Epidermal melanocyte (primary cell): ENCODE measurements at regions not wholly inside any gene's neighbourhood (a gene's known extent, or its start where the extent isn't known, plus 50 kb on each side); places are given as distances from the start of the nearest gene placed in this dataset.
"Not testable (repeated sequence)": the region's sequence is repeated elsewhere in the genome, so short reads cannot be mapped to it uniquely, and the experiment has no call there.

ENCODE experiments used
- DNase-seq: peaks from one replicate; pipeline ENCODE4 v3.0.0; 2011; ENCODE audit warnings: low spot score; ENCODE audit not compliant: insufficient read length

GRCh38 chr1:79295967-79296366, 289.4 kb upstream of the ADGRL4 start:
- no peak for DNase-seq

DNA sequence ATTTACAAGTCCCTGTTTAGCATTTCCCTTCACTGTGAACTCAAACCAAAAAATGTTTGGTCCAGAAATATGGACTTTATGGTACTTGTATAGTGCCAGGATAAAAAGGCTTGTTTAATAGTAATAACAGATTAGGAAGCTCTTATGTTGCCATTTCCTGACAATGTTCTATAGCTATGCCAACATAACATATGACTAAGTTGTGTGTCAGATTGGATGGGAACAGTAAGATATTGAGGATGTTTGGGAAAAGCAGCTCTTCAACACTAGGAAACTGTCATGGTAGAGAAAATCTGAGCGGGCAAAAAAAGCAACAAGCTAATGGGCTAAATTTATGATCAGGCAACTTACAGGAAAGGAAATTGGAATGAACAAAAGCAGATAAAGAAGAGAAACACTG, 287.1 kb upstream of the ADGRL4 start:
- no peak for DNase-seq

- DNase-seq, result no peak
These were observed 284.5 kb upstream of the ADGRL4 start for GRCh38 chr1:79290927-79291474.

GRCh38 chr1:79287982-79288381, 281.5 kb upstream of the ADGRL4 start:
- no peak for DNase-seq

DNA sequence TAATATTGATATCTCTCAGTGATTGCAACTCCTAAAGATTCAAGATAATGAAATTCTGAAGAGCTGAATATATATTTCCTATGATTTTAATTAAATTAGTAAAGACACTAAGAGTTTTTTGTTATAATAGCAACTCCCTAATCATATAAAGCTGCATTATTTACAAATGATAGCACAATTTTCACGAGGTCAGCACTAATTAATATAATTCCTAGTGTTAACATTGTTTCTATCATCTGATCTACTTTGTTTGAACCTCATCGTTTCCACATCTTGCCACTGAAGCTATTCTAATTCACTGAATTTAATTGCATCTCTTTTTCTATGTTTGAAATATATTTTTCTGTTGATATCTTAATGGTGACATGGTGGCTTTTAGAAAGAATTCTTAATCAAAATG, 279.1 kb upstream of the ADGRL4 start:
- no peak for DNase-seq

DNA sequence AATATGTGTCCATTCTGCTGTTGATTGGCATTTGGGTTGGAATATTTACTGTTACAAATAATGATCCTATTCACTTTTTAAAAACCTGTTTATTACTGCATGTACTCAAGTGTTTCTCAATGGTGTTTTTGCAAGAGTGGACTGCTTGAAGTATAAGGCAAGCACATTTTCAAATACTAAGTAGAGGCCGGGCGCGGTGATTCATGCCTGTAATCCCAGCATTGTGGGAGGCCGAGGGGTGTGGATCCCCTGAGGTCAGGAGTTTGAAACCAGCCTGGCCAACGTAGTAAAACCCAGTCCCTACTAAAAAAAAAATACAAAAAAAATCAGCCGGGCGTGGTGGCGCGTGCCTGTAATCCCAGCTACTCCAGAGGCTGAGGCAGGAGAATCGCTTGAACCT, 276.9 kb upstream of the ADGRL4 start:
- DNase-seq, result no peak

DNA sequence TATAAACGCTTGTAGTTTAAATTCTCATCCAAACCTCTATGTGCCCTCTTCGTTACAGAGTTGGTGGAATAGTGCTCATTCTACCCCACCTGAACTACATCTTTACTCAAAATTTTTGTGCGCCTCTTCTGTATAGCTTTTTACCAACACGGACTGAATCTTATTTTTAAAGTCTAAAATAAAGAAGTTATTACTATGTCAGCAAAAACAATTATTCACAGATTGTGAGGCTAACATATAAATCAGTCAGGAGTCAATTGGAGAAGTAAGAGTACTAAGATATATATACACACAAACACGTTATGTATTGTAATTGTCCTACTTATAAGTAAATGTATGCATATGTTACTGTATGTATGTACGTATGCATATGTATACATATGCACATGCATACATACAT, 274.9 kb upstream of the ADGRL4 start:
- DNase-seq, result no peak

- no peak for DNase-seq
These were observed 265.2 kb upstream of the ADGRL4 start for GRCh38 chr1:79271759-79272158.

GRCh38 chr1:79264975-79265818, 258.7 kb upstream of the ADGRL4 start:
- no peak for DNase-seq

GRCh38 chr1:79264285-79264684, 257.8 kb upstream of the ADGRL4 start:
- no peak for DNase-seq

- DNase-seq, result no peak
These were observed 256.3 kb upstream of the ADGRL4 start for GRCh38 chr1:79262745-79263258.

- peak; percentile 64 for DNase-seq
These were observed 253.1 kb upstream of the ADGRL4 start for GRCh38 chr1:79259390-79260336.

DNA sequence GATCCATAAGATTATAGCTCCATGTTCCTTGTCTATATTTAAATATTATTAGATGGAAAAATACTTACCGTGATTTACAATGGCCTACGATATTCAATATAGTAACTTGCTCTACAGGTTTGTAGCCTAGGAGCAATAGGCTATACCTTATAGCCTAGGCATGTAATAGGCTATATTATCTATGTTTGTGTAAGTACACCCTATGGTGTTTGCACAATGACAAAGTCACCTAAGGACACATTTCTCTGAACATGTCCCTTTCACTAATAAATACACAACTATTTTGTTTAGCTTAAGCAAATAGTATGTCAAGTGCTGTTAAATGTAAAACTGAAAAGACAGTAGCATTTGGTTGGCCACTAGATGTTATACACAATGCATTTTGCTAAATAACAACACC, 248.9 kb upstream of the ADGRL4 start:
- DNase-seq, result no peak

DNA sequence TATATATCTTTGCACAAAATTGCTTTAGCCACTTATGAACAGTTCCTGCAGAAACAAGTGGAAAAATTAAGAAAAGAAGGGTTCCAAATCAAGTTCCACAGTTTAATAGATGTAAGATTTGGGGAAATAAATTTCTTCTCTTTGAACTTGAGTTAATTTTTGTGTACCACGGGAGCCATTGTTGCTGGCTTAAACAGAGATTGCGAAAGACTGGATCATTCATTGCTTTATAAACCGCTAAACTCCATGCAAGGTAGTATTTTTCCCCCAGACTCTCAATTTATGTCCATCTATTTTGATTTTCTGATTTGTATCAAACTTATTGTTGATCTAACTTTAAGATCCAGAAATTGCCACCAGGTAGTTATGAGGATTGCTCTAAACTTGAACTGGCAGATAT, 246.1 kb upstream of the ADGRL4 start:
- DNase-seq, result no peak

DNA sequence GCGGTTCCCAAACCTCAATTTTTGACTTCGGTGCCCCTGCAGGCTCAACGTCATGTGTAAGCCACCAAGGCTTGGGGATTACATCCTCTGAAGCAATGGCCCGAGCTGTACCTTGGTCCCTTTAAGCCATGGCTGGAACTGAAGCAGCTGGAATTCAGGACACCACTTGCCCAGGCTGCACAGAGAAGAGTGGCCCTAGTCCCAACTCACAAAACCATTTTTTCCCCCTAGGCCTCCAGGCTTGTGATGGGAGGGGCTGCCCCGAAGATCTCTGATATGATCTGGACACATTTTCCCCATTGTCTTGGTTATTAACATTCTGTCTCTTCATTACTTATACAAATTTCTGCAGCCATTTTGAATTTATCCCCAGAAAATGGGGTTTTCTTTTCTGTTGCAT, 233.3 kb upstream of the ADGRL4 start:
- DNase-seq, result no peak

- no peak for DNase-seq
These were observed 228.9 kb upstream of the ADGRL4 start for GRCh38 chr1:79235301-79236002.

- no peak for DNase-seq
These were observed 226.3 kb upstream of the ADGRL4 start for GRCh38 chr1:79232818-79233217.

DNA sequence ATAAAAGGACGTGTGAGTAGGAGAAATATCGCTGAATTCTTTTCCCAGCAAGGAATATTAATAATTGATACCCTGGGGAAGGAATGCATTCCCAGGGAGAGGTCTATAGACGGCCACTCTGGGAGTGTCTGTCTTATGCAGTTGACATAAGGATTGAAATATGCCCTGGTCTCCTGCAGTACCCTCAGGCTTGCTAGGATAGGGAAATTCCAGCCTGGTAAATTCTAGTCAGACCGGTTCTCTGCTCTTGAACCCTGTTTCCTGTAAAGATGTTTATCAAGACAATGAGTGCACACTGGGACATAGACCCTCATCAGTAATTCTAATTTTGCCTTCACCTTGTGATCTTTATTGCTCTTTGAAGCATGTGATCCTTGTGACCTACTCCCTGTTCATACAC, 224.2 kb upstream of the ADGRL4 start:
- DNase-seq, result not testable (repeated sequence)

DNA sequence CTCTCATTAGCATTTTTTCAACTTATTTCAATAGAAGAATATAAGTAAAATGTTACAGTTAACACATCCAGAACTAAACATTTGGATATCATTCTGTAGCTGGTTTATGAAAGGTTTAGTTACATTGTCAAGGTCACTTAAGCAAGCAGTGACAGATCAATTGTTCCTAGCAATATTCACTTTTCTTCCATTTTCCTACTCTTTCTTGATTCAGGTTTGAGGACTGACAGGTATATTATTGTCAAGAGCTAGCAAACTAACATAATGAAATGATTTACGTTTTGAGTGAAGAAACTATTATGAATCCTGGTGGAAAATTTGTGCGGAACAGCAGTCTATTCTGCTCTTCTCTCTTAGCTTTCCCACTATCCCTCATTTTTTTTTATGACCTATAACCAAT, 220.4 kb upstream of the ADGRL4 start:
- no peak for DNase-seq

- DNase-seq, result no peak
These were observed 218.0 kb upstream of the ADGRL4 start for GRCh38 chr1:79224537-79224936.

GRCh38 chr1:79220509-79220908, 214.0 kb upstream of the ADGRL4 start:
- DNase-seq, result no peak
